Ovary (tissue), 7 donors: ENCODE measurements at regions not wholly inside any gene's neighbourhood (a gene's known extent, or its start where the extent isn't known, plus 50 kb on each side); places are given as distances from the start of the nearest gene placed in this dataset.

Experiments
- DNase-seq, 5 donors: peaks; one replicate each; pipeline ENCODE4 v3.0.0-alpha.2; 2019 to 2020
- H3K27ac ChIP-seq, 2 donors: fragments of 200-600 bp; one replicate each; pipeline versions ENCODE4 v1.5.1 to v1.8.0; 2019 to 2022
- H3K27me3 ChIP-seq: fragments of 200-600 bp; one replicate; pipeline ENCODE4 v1.8.0; 2022
- H3K36me3 ChIP-seq: fragments of 200-600 bp; sonication (generic); one replicate; pipeline ENCODE4 v1.5.1; 2019
- H3K4me1 ChIP-seq: one replicate; pipeline ENCODE4 v1.8.1; 2013; ENCODE audit warnings: mild to moderate bottlenecking, moderate library complexity; ENCODE audit not compliant: insufficient read depth
- H3K4me3 ChIP-seq: fragments of 200-600 bp; sonication (generic); one replicate; pipeline ENCODE4 v1.5.1; 2017
- H3K9me3 ChIP-seq, 2 donors: fragments of 200-600 bp in 1 of 2; sonication (generic) in 1 of 2; one replicate each; pipeline versions ENCODE4 v1.5.1 to v1.8.1; 2013 to 2019; ENCODE audit warnings: mild to moderate bottlenecking in 1 of 2, moderate library complexity in 1 of 2
- EP300 ChIP-seq: sonication (generic); formaldehyde crosslinking; IDR thresholded peaks from one replicate; pipeline ENCODE4 v1.6.1; 2017; ENCODE audit warnings: antibody characterized with exemption
- POLR2A ChIP-seq: fragments of 450-650 bp; IDR thresholded peaks from one replicate; pipeline ENCODE4 v1.6.1; 2017; ENCODE audit warnings: antibody characterized with exemption, mild to moderate bottlenecking, moderate library complexity
- WGBS, 3 donors: extraction: QIAGEN DNeasy Blood & Tissue Kit in 1 of 3; methylation state at CpG; one replicate each; pipeline versions ENCODE4 v1.1.5 to v1.1.7; 2013 to 2017; 5-methylcytosine and 5-hydroxymethylcytosine counted together
- intact Hi-C, 4 donors: fragments of 100-400 bp; cut with DNase I; formaldehyde crosslinking; loops; one replicate each; pipeline versions ENCODE4 v1.11.0 to v1.15.1; 2022 to 2023
- TF ChIP-seq, protein P1 (sequence below), 3 donors: fragments of 450-650 bp in 2 of 3; fragments of 200-600 bp in 1 of 3; IDR thresholded peaks; one replicate each; pipeline versions ENCODE4 v1.5.1 to v1.8.0; 2016 to 2022; ENCODE audit warnings: antibody characterized with exemption in 3 of 3, mild to moderate bottlenecking in 1 of 3
- donor health status: DM: no; HTN: no; CAD: no; lungs with moderate emphysema.
- donor health status: DM: no; HTN: no; CAD: no.
- donor health status: Bipolar disorder and iron deficiency.
- donor health status: DM: no; HTN: no; CAD: no.
- donor health status: DM: yes; HTN: yes; CAD: no.

DNA sequence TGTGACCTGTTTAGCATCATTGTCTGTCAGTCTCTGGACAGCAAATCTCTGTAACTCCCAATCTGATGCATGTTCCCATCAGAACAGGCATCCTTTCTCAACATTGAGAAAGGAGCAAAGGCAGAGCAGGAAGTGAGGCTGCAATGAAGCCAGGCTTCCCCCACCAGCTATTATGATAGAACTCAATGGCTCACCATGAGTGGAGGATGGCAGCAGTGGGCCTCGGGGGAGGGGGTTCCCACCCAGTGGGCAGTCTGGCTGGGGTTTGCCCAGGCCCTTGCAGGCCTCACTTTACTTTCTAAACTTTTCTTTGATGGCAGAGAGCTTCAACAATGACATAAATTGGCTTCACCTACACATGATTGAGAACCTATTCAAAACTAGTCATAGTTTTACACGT, 240.6 kb upstream of the CXCR4 start:
- Histone ChIP-seq H3K4me1 (no peaks in the 10 kb centered on the region), H3K4me3 (no peak overlapping the region), H3K27ac (no peak overlapping the region), H3K9me3 (no peaks in the 10 kb centered on the region), H3K36me3 (no peaks in the 10 kb centered on the region), H3K27me3 (no peaks in the 10 kb centered on the region)
- DNase-seq = no peak
- WGBS, 3 donors = 61 to 88% (median 87%) methylated on average over 2 of the region's 2 CpGs
- intact Hi-C loops = no loop called here
- TF ChIP-seq POLR2A (no peak), EP300 (no peak)
- TF ChIP-seq, protein P1, sequence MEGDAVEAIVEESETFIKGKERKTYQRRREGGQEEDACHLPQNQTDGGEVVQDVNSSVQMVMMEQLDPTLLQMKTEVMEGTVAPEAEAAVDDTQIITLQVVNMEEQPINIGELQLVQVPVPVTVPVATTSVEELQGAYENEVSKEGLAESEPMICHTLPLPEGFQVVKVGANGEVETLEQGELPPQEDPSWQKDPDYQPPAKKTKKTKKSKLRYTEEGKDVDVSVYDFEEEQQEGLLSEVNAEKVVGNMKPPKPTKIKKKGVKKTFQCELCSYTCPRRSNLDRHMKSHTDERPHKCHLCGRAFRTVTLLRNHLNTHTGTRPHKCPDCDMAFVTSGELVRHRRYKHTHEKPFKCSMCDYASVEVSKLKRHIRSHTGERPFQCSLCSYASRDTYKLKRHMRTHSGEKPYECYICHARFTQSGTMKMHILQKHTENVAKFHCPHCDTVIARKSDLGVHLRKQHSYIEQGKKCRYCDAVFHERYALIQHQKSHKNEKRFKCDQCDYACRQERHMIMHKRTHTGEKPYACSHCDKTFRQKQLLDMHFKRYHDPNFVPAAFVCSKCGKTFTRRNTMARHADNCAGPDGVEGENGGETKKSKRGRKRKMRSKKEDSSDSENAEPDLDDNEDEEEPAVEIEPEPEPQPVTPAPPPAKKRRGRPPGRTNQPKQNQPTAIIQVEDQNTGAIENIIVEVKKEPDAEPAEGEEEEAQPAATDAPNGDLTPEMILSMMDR (IDR thresholded peaks at IDR 0.05) = no peak

DNA sequence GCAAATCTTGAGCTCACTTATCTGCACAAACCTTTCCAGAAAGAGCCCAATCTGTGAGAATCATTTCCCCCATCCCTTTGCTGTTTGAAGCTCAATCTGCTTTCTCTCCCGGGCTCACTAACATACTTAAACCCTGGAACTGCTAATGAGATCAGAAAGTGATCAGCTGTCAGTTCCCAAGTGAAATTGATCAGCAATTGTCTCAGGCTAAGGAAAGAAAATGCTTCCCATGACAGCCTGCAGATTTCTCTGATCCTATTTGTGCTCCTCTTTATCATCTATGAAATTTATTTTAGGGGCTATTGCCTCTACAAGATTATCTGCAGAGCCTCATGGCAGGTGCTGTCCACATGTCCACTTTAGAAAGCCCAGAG, 239.0 kb upstream of the CXCR4 start:
- H3K27me3 ChIP-seq = no peaks in the 10 kb centered on the region

DNA sequence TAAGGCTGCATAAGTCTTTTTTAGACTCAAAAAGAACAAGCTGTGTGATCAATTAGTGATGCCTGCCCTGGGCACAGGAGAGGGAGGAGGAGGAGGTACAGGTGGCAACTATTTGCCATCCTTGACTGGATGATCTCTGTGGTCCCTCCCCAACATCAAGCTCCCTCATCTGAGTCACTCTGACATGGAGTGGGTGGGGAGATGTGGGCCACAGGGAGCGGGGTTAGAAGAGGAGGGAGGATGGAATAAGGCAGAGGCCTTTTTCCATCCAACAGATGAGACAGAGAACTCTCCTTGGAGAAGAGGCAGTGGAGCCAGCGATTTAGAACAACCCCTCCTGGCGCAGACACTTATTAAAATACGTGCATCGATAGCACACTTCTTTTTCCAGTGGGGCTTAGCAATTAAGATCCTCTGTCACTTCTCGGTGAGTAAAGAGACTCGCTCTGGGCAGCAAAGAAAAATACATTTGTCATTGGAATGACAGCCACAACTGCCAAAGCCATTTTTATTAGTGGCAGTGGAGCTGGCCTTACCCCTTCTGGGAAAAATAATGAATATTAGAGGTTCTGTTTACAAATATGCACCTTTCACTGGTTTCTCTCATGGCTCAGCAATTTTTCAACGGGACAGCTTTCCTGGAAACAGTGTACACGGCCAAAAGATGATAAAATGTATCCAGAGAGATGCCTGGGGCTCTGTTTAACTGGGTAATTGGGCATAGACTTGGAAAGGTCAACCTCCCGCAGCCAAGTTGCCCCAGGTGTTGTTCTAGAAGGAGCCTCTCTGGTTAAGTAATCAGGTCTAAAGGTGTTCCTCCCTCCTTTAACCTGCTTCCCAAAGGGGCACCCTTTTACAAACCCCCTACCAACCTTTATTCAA, 238.4 kb upstream of the CXCR4 start:
- no peak overlapping the region for H3K27ac ChIP-seq
- TF ChIP-seq, protein P1 (IDR thresholded peaks at IDR 0.05) = no peak
- no peak for TF ChIP-seq POLR2A
- no peak for TF ChIP-seq EP300
- WGBS, 3 donors = 70 to 74% (median 71%) methylated on average over 10 of the region's 10 CpGs
- H3K4me1 ChIP-seq = no peaks in the 10 kb centered on the region
- intact Hi-C loops = no loop called here
- H3K27me3 ChIP-seq = no peaks in the 10 kb centered on the region
- H3K36me3 ChIP-seq = no peaks in the 10 kb centered on the region
- no peaks in the 10 kb centered on the region for H3K9me3 ChIP-seq
- no peak for DNase-seq
- no peak overlapping the region for H3K4me3 ChIP-seq

More for the DNA sequence above, 239.0 kb upstream of the CXCR4 start:
- H3K27ac ChIP-seq = no peak overlapping the region
- no peaks in the 10 kb centered on the region for H3K36me3 ChIP-seq
- no peak overlapping the region for H3K4me3 ChIP-seq
- no peak for DNase-seq
- intact Hi-C loops = no loop called here
- WGBS, 3 donors = 59 to 76% (median 65%) methylated on average over 1 of the region's 1 CpG
- no peaks in the 10 kb centered on the region for H3K4me1 ChIP-seq
- TF ChIP-seq POLR2A = no peak
- TF ChIP-seq EP300 = no peak
- TF ChIP-seq, protein P1 (IDR thresholded peaks at IDR 0.05) = no peak
- H3K9me3 ChIP-seq = no peaks in the 10 kb centered on the region

DNA sequence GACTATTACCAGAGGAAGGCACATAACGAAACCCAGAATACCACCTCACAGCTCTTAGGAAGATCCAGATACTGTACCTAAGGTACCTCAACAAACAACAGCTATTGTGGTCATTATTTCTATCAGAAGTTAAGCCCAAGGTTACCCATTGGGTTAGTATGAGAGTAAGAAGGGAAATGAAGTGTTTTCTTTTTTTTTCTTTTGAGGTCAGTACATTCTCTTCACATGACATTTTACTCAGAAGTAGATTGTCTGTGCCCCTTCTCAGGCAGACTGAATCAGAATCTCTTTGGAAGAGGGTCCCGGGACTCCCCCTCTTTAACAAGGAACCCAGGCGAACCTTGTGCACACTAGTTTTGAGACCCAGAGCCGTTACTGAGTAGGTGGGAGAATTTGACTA, 233.7 kb upstream of the CXCR4 start:
- Histone ChIP-seq H3K27ac (no peak overlapping the region), H3K9me3 (no peaks in the 10 kb centered on the region), H3K4me1 (no peaks in the 10 kb centered on the region), H3K27me3 (no peaks in the 10 kb centered on the region), H3K4me3 (no peak overlapping the region), H3K36me3 (no peaks in the 10 kb centered on the region)
- no peak for DNase-seq
- intact Hi-C loops = no loop called here
- 85 to 88% (median 86%) methylated on average over 4 of the region's 4 CpGs for WGBS, 3 donors
- TF ChIP-seq EP300 (no peak), POLR2A (no peak)
- TF ChIP-seq, protein P1 (IDR thresholded peaks at IDR 0.05) = no peak
